Ovary (tissue), 3 donors: ENCODE measurements at regions not wholly inside any gene's neighbourhood (a gene's known extent, or its start where the extent isn't known, plus 50 kb on each side); places are given as distances from the start of the nearest gene placed in this dataset.

Experiments
- EP300 ChIP-seq: sonication (generic); formaldehyde crosslinking; IDR thresholded peaks from one replicate; pipeline ENCODE4 v1.6.1; 2017; ENCODE audit warnings: antibody characterized with exemption
- POLR2A ChIP-seq: fragments of 450-650 bp; IDR thresholded peaks from one replicate; pipeline ENCODE4 v1.6.1; 2017; ENCODE audit warnings: antibody characterized with exemption, mild to moderate bottlenecking, moderate library complexity
- TF ChIP-seq, protein P1 (sequence below), 3 donors: fragments of 450-650 bp in 2 of 3; fragments of 200-600 bp in 1 of 3; IDR thresholded peaks; one replicate each; pipeline versions ENCODE4 v1.5.1 to v1.8.0; 2016 to 2022; ENCODE audit warnings: antibody characterized with exemption in 3 of 3, mild to moderate bottlenecking in 1 of 3
- donor health status: DM: no; HTN: no; CAD: no.

DNA sequence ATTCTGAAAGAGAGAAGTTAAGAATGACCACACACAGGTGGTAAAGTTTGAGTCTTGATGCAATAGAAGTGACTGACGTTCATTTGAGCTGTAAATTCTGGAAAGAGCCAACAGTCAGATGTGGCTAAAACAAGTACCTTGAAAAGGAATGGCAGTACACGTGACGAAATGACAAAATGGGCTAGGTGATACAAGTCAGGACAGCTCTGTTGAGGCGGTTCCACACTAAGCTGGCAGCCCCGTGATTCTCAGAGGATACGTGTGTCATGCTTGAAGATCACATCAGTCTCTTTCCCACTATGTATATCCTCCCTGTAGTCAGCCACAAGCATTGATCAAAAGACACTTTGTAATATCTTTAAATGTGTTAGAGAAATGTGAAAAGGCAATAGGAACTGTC lies 881.3 kb upstream of the ADGRL2 start:
- TF ChIP-seq, protein P1, sequence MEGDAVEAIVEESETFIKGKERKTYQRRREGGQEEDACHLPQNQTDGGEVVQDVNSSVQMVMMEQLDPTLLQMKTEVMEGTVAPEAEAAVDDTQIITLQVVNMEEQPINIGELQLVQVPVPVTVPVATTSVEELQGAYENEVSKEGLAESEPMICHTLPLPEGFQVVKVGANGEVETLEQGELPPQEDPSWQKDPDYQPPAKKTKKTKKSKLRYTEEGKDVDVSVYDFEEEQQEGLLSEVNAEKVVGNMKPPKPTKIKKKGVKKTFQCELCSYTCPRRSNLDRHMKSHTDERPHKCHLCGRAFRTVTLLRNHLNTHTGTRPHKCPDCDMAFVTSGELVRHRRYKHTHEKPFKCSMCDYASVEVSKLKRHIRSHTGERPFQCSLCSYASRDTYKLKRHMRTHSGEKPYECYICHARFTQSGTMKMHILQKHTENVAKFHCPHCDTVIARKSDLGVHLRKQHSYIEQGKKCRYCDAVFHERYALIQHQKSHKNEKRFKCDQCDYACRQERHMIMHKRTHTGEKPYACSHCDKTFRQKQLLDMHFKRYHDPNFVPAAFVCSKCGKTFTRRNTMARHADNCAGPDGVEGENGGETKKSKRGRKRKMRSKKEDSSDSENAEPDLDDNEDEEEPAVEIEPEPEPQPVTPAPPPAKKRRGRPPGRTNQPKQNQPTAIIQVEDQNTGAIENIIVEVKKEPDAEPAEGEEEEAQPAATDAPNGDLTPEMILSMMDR (IDR thresholded peaks at IDR 0.05) = no peak
- TF ChIP-seq POLR2A (no peak), EP300 (no peak)
